Lung (tissue), 11 donors: ENCODE measurements at regions not wholly inside any gene's neighbourhood (a gene's known extent, or its start where the extent isn't known, plus 50 kb on each side); places are given as distances from the start of the nearest gene placed in this dataset.

ENCODE experiments used
- ATAC-seq: fragments of 200-7000 bp; cut with Tn5 transposase; one replicate; pipeline ENCODE4 v1.9.1; 2020; ENCODE audit warnings: moderate number of reproducible peaks; ENCODE audit not compliant: insufficient read depth, low FRiP score
- DNase-seq, 3 donors: peaks; one replicate each; pipeline ENCODE4 v3.0.0-alpha.2; 2013 to 2017
- H3K27ac ChIP-seq, 2 donors: one replicate each; pipeline ENCODE4 v1.5.1; 2013; ENCODE audit warnings: mild to moderate bottlenecking in 2 of 2, moderate library complexity in 2 of 2, control low read depth in 1 of 2, inconsistent platforms in 1 of 2, low read depth in 1 of 2, low read length in 1 of 2
- H3K27me3 ChIP-seq, 3 donors: one replicate each; pipeline ENCODE4 v1.5.1; 2013; ENCODE audit warnings: low read length in 2 of 3; ENCODE audit not compliant: control insufficient read depth in 3 of 3, insufficient read depth in 3 of 3
- H3K36me3 ChIP-seq, 4 donors: one replicate each; pipeline ENCODE4 v1.5.1; 2013; ENCODE audit warnings: low read length in 4 of 4, mild to moderate bottlenecking in 1 of 4, moderate library complexity in 1 of 4; ENCODE audit not compliant: control insufficient read depth in 4 of 4, insufficient read depth in 4 of 4
- H3K4me1 ChIP-seq, 5 donors: one replicate each; pipeline ENCODE4 v1.5.1; 2013; ENCODE audit warnings: low read length in 5 of 5, mild to moderate bottlenecking in 2 of 5, moderate library complexity in 1 of 5; ENCODE audit not compliant: control insufficient read depth in 5 of 5, insufficient read depth in 5 of 5
- H3K4me3 ChIP-seq: one replicate; pipeline ENCODE4 v1.5.1; 2013; ENCODE audit warnings: mild to moderate bottlenecking, control low read depth, moderate library complexity
- H3K9ac ChIP-seq, 2 donors: one replicate each; pipeline ENCODE4 v1.5.1; 2013; ENCODE audit warnings: low read length in 2 of 2, control low read depth in 1 of 2; ENCODE audit not compliant: insufficient read depth in 1 of 2
- H3K9me3 ChIP-seq, 4 donors: one replicate each; pipeline ENCODE4 v1.5.1; 2013; ENCODE audit warnings: low read length in 3 of 4, mild to moderate bottlenecking in 1 of 4, moderate library complexity in 1 of 4; ENCODE audit not compliant: control insufficient read depth in 4 of 4, insufficient read depth in 3 of 4
- WGBS, 2 donors: extraction: QIAGEN DNeasy Blood & Tissue Kit; methylation state at CpG; one replicate each; pipeline ENCODE4 v1.1.7; 2013; 5-methylcytosine and 5-hydroxymethylcytosine counted together
- TF ChIP-seq, protein P1 (sequence below): IDR thresholded peaks from 2 replicates; pipeline ENCODE4 v1.5.1; 2012; ENCODE audit warnings: mild to moderate bottlenecking; ENCODE audit errors: control extremely low read depth, extremely low read depth
- donor health status: control.
- donor health status: control.
- donor health status: Bipolar disorder and iron deficiency.
- donor health status: healthy.
- donor health status: DM: yes; HTN: yes; CAD: no.

DNA sequence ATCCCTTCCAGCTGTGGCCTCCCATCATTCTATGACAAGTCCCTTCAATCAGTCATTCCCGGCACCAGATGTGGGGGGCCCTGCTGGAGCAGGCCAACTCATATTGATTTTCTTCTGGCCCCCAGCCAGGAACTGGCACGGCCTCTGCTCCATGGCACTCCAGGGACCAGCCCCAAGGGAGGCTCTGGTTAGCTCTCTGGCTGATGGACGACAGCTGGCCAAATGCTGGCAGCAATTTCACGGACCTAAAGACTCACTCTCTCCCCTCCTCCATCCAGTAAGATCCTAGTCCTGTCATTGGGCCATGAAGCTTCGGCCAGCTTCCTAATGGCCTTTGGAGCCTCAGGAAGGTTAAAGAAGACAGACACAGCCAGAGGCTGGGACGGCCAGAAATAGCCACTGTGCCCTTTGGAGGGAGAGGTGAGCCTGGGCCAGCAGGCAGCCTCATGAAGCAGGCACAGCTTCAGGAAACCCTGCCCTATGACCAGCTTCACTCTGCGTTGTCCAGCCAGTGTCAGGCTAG lies 131.0 kb downstream of the MEX3B start:
- 66 to 78% methylated on average over 7 of the region's 7 CpGs for WGBS, 2 donors
- ATAC-seq (no peak), DNase-seq (peak; percentile 54 to 69 (median 68))

DNA sequence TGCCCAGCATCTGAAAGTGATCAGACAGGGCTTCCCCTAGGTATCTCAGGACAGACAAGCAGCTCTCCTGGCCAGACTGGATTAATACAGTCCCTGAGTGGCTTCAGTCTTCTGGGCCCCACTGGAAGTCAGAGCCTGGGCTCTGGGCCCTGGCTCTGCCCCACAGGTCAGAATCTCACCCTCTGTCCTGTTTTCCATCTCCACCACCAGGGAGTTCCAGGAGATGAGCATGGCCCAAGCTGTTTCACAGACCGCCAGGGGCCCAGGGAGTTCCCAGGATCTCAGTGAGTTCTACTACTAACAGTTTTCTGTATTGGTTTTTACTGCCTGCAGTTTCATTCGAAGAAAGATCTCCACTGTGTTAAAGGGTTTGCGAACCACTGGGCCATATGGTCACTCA lies 131.5 kb downstream of the MEX3B start:
- H3K9me3 ChIP-seq: peaks cover 0 to 15% (median 3%) of the 10 kb centered on the region in 4 donors
- TF ChIP-seq, protein P1, sequence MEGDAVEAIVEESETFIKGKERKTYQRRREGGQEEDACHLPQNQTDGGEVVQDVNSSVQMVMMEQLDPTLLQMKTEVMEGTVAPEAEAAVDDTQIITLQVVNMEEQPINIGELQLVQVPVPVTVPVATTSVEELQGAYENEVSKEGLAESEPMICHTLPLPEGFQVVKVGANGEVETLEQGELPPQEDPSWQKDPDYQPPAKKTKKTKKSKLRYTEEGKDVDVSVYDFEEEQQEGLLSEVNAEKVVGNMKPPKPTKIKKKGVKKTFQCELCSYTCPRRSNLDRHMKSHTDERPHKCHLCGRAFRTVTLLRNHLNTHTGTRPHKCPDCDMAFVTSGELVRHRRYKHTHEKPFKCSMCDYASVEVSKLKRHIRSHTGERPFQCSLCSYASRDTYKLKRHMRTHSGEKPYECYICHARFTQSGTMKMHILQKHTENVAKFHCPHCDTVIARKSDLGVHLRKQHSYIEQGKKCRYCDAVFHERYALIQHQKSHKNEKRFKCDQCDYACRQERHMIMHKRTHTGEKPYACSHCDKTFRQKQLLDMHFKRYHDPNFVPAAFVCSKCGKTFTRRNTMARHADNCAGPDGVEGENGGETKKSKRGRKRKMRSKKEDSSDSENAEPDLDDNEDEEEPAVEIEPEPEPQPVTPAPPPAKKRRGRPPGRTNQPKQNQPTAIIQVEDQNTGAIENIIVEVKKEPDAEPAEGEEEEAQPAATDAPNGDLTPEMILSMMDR: no peak
- H3K4me3 ChIP-seq: no peak overlapping the region
- peaks cover 0 to 2% (median 0%) of the 10 kb centered on the region in 3 donors for H3K27me3 ChIP-seq
- DNase-seq (peak in 1 of 3 donors; percentile 24), ATAC-seq (no peak)
- H3K36me3 ChIP-seq: no peaks in the 10 kb centered on the region
- H3K4me1 ChIP-seq: peaks cover 0 to 45% (median 18%) of the 10 kb centered on the region in 5 donors
- 86 to 90% methylated on average over 3 of the region's 3 CpGs for WGBS, 2 donors
- peak overlapping the region in 1 of 2 donors; percentile 6 for H3K27ac ChIP-seq
- H3K9ac ChIP-seq: no peak overlapping the region

More for the DNA sequence above, 131.0 kb downstream of the MEX3B start:
- Histone ChIP-seq H3K36me3 (no peaks in the 10 kb centered on the region), H3K4me1 (peaks cover 0 to 40% (median 14%) of the 10 kb centered on the region in 5 donors), H3K27ac (peak overlapping the region in 1 of 2 donors; percentile 45), H3K9me3 (peaks cover 0 to 15% (median 4%) of the 10 kb centered on the region in 4 donors), H3K4me3 (no peak overlapping the region), H3K27me3 (peaks cover 0 to 2% (median 0%) of the 10 kb centered on the region in 3 donors), H3K9ac (no peak overlapping the region)
- TF ChIP-seq, protein P1: no peak

- no peaks in the 10 kb centered on the region for H3K36me3 ChIP-seq
- no peak overlapping the region for H3K9ac ChIP-seq
- peaks cover 0 to 56% (median 21%) of the 10 kb centered on the region in 5 donors for H3K4me1 ChIP-seq
- 69 to 76% methylated on average over 8 of the region's 8 CpGs for WGBS, 2 donors
- TF ChIP-seq, protein P1: no peak
- peaks cover 0 to 2% (median 0%) of the 10 kb centered on the region in 3 donors for H3K27me3 ChIP-seq
- DNase-seq (peak; percentile 16 to 77 (median 75)), ATAC-seq (no peak)
- H3K9me3 ChIP-seq: peaks cover 0 to 6% (median 0%) of the 10 kb centered on the region in 4 donors
- no peak overlapping the region for H3K27ac ChIP-seq
- no peak overlapping the region for H3K4me3 ChIP-seq
These were observed 134.5 kb downstream of the MEX3B start for GRCh38 chr15:81911022-81911971.
